PFSK-1 (cell line): ENCODE measurements at regions not wholly inside any gene's neighbourhood (a gene's known extent, or its start where the extent isn't known, plus 50 kb on each side); places are given as distances from the start of the nearest gene placed in this dataset.

Experiments used
- FOXP2 ChIP-seq: optimal IDR thresholded peaks from 2 replicates; pipeline ENCODE3; 2011; ENCODE audit warnings: borderline replicate concordance, control low read depth, inconsistent platforms; ENCODE audit not compliant: insufficient read depth; ENCODE audit errors: extremely low read length, extremely low read depth
- POLR2AphosphoS5 ChIP-seq: IDR thresholded peaks from 2 replicates; pipeline ENCODE4 v1.6.1; 2012; ENCODE audit warnings: low read depth, mild to moderate bottlenecking, control low read depth, low read length, moderate library complexity
- REST ChIP-seq, 2 experiments: IDR thresholded peaks; 2 replicates each; pipeline versions ENCODE4 v1.6.1 to v1.8.0; 2011 to 2012; ENCODE audit warnings: low read depth in 2 of 2, low read length in 2 of 2, control low read depth in 1 of 2, inconsistent platforms in 1 of 2, mild to moderate bottlenecking in 1 of 2, moderate library complexity in 1 of 2; ENCODE audit not compliant: insufficient read depth in 1 of 2
- SIN3A ChIP-seq: IDR thresholded peaks from 2 replicates; pipeline ENCODE4 v1.6.1; 2012; ENCODE audit warnings: mild to moderate bottlenecking, low read length, moderate library complexity, borderline replicate concordance; ENCODE audit not compliant: insufficient read depth
- TAF1 ChIP-seq: IDR thresholded peaks from 2 replicates; pipeline ENCODE4 v1.6.1; 2012; ENCODE audit warnings: low read length, control low read depth, borderline replicate concordance; ENCODE audit not compliant: insufficient read depth

- no peak for TF ChIP-seq TAF1
- TF ChIP-seq POLR2AphosphoS5: no peak
- no peak for TF ChIP-seq SIN3A
- TF ChIP-seq REST (IDR thresholded peaks at IDR 0.05; ENCODE audit: insufficient read depth in 1 of 2, low read depth in 2 of 2, low read length in 2 of 2): no peak
- TF ChIP-seq FOXP2: no peak
These were observed 279.1 kb downstream of the BRD1 start for GRCh38 chr22:49548356-49549202.

- no peak for TF ChIP-seq FOXP2
- no peak for TF ChIP-seq REST (IDR thresholded peaks at IDR 0.05; ENCODE audit: insufficient read depth in 1 of 2, low read depth in 2 of 2, low read length in 2 of 2)
- no peak for TF ChIP-seq SIN3A
- no peak for TF ChIP-seq POLR2AphosphoS5
- no peak for TF ChIP-seq TAF1
These were observed 279.9 kb downstream of the BRD1 start for GRCh38 chr22:49547751-49548239.

- TF ChIP-seq FOXP2 (no peak), SIN3A (no peak), TAF1 (no peak)
These were observed 280.7 kb downstream of the BRD1 start for GRCh38 chr22:49546811-49547585.

GRCh38 chr22:49545606-49546005 lies 282.1 kb downstream of the BRD1 start:
- TF ChIP-seq TAF1 (no peak), REST (IDR thresholded peaks at IDR 0.05; ENCODE audit: insufficient read depth in 1 of 2, low read depth in 2 of 2, low read length in 2 of 2) (no peak), POLR2AphosphoS5 (no peak), FOXP2 (no peak)

- TF ChIP-seq FOXP2: no peak
These were observed 283.4 kb downstream of the BRD1 start for GRCh38 chr22:49544286-49544685.

GRCh38 chr22:49543876-49544275 lies 283.8 kb downstream of the BRD1 start:
- no peak for TF ChIP-seq REST (IDR thresholded peaks at IDR 0.05; ENCODE audit: insufficient read depth in 1 of 2, low read depth in 2 of 2, low read length in 2 of 2)
- TF ChIP-seq POLR2AphosphoS5: no peak
- TF ChIP-seq SIN3A: no peak
